Neural progenitor cell (in vitro differentiated cells): ENCODE measurements at regions not wholly inside any gene's neighbourhood (a gene's known extent, or its start where the extent isn't known, plus 50 kb on each side); places are given as distances from the start of the nearest gene placed in this dataset.

Experiments used
- EZH2 ChIP-seq: fragments of 200-600 bp; sonication (generic); IDR thresholded peaks from 2 replicates; pipeline ENCODE4 v1.6.1; 2017; ENCODE audit warnings: antibody characterized with exemption, mild to moderate bottlenecking, moderate library complexity
- TF ChIP-seq, protein P1 (sequence below): fragments of 200-600 bp; sonication (generic); IDR thresholded peaks from 2 replicates; pipeline ENCODE4 v1.5.1; 2017; ENCODE audit warnings: antibody characterized with exemption, mild to moderate bottlenecking

DNA sequence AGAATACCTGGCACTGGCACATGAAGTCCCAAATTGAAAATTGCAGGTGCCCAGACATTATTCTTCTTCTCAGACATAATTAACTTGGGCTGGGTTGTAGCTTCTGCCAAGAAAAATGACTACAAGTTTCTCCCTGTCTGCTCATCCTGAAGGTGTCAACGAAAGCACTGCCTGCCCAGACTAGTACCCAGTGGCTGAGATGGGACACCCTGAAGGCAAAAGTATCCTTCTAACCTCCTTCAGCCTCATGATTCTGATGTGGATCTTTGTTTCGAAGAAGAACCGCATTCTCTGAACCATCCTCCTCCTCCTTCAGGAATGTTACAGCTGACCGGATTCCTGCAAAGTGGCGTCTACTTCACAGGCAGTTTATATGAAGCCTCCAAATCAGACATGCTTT is 161.1 kb upstream of the FST start:
- TF ChIP-seq, protein P1, sequence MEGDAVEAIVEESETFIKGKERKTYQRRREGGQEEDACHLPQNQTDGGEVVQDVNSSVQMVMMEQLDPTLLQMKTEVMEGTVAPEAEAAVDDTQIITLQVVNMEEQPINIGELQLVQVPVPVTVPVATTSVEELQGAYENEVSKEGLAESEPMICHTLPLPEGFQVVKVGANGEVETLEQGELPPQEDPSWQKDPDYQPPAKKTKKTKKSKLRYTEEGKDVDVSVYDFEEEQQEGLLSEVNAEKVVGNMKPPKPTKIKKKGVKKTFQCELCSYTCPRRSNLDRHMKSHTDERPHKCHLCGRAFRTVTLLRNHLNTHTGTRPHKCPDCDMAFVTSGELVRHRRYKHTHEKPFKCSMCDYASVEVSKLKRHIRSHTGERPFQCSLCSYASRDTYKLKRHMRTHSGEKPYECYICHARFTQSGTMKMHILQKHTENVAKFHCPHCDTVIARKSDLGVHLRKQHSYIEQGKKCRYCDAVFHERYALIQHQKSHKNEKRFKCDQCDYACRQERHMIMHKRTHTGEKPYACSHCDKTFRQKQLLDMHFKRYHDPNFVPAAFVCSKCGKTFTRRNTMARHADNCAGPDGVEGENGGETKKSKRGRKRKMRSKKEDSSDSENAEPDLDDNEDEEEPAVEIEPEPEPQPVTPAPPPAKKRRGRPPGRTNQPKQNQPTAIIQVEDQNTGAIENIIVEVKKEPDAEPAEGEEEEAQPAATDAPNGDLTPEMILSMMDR, result no peak
- no peak for TF ChIP-seq EZH2
